Testis (tissue), 2 donors: ENCODE measurements at regions not wholly inside any gene's neighbourhood (a gene's known extent, or its start where the extent isn't known, plus 50 kb on each side); places are given as distances from the start of the nearest gene placed in this dataset.

Experiments used
- DNase-seq: peaks from one replicate; pipeline ENCODE4 v3.0.0-alpha.2; 2019
- H3K27ac ChIP-seq, 2 donors: fragments of 200-600 bp; sonication (generic); one replicate each; pipeline ENCODE4 v1.5.1; 2019
- H3K27me3 ChIP-seq: fragments of 200-600 bp; sonication (generic); one replicate; pipeline ENCODE4 v1.5.1; 2019
- H3K36me3 ChIP-seq: fragments of 200-600 bp; sonication (generic); one replicate; pipeline ENCODE4 v1.5.1; 2017; ENCODE audit warnings: low read depth; ENCODE audit errors: missing control alignments
- H3K4me1 ChIP-seq: fragments of 200-600 bp; sonication (generic); one replicate; pipeline ENCODE4 v1.5.1; 2019
- H3K4me3 ChIP-seq, 2 donors: fragments of 200-600 bp; sonication (generic); one replicate each; pipeline ENCODE4 v1.5.1; 2017 to 2019
- H3K9me3 ChIP-seq: fragments of 200-600 bp; sonication (generic); one replicate; pipeline ENCODE4 v1.5.1; 2017
- CTCF ChIP-seq, 3 experiments: fragments of 450-650 bp in 2 of 3; fragments of 200-600 bp in 1 of 3; sonication (generic) in 1 of 3; IDR thresholded peaks; one replicate each; pipeline ENCODE4 v1.5.1; 2016 to 2019; ENCODE audit warnings: antibody characterized with exemption in 3 of 3, mild to moderate bottlenecking in 2 of 3, moderate library complexity in 1 of 3
- POLR2A ChIP-seq: fragments of 450-650 bp; IDR thresholded peaks from one replicate; pipeline ENCODE4 v1.6.1; 2017; ENCODE audit warnings: antibody characterized with exemption, mild to moderate bottlenecking, moderate library complexity
- WGBS, 2 donors: methylation state at CpG; one replicate each; pipeline ENCODE4 v1.1.5; 2018; 5-methylcytosine and 5-hydroxymethylcytosine counted together
- intact Hi-C: fragments of 100-400 bp; cut with DNase I; formaldehyde crosslinking; loops from one replicate; pipeline ENCODE4 v1.15.1; 2023; ENCODE audit warnings: low total_unique reads

- Histone ChIP-seq H3K27ac (no peak overlapping the region), H3K36me3 (no peaks in the 10 kb centered on the region), H3K4me3 (no peak overlapping the region), H3K27me3 (no peaks in the 10 kb centered on the region), H3K9me3 (no peaks in the 10 kb centered on the region), H3K4me1 (no peaks in the 10 kb centered on the region)
- no peak for TF ChIP-seq CTCF (IDR thresholded peaks at IDR 0.05)
- no peak for TF ChIP-seq POLR2A
- no peak for DNase-seq
- intact Hi-C loops = no loop called here
Observed at GRCh38 chr10:65491799-65492198, 1434.0 kb upstream of the LRRTM3 start.

- H3K4me1 ChIP-seq = no peaks in the 10 kb centered on the region
- no peak for DNase-seq
- intact Hi-C loops = no loop called here
- H3K4me3 ChIP-seq = no peak overlapping the region
- H3K27me3 ChIP-seq = no peaks in the 10 kb centered on the region
- no peak for TF ChIP-seq POLR2A
- TF ChIP-seq CTCF (IDR thresholded peaks at IDR 0.05) = no peak
- no peaks in the 10 kb centered on the region for H3K9me3 ChIP-seq
- WGBS, 2 donors = 46 to 49% methylated on average over 5 of the region's 5 CpGs
- no peaks in the 10 kb centered on the region for H3K36me3 ChIP-seq
- no peak overlapping the region for H3K27ac ChIP-seq
Observed at GRCh38 chr10:65496541-65496940, 1429.3 kb upstream of the LRRTM3 start.

GRCh38 chr10:65497837-65498236 lies 1428.0 kb upstream of the LRRTM3 start:
- no peak for DNase-seq

GRCh38 chr10:65500716-65501115 lies 1425.1 kb upstream of the LRRTM3 start:
- H3K27me3 ChIP-seq = no peaks in the 10 kb centered on the region
- TF ChIP-seq POLR2A (no peak), CTCF (IDR thresholded peaks at IDR 0.05) (no peak)
- intact Hi-C loops = no loop called here
- no peaks in the 10 kb centered on the region for H3K4me1 ChIP-seq
- no peak overlapping the region for H3K27ac ChIP-seq
- no peaks in the 10 kb centered on the region for H3K9me3 ChIP-seq
- WGBS, 2 donors = 70 to 86% methylated on average over 1 of the region's 1 CpG
- H3K4me3 ChIP-seq = no peak overlapping the region
- DNase-seq = no peak
- no peaks in the 10 kb centered on the region for H3K36me3 ChIP-seq

More at GRCh38 chr10:65497837-65498236, 1428.0 kb upstream of the LRRTM3 start:
- H3K4me3 ChIP-seq = no peak overlapping the region
- no peaks in the 10 kb centered on the region for H3K27me3 ChIP-seq
- H3K9me3 ChIP-seq = no peaks in the 10 kb centered on the region
- no peaks in the 10 kb centered on the region for H3K4me1 ChIP-seq
- H3K27ac ChIP-seq = no peak overlapping the region
- H3K36me3 ChIP-seq = no peaks in the 10 kb centered on the region
- intact Hi-C loops = no loop called here
- TF ChIP-seq CTCF (IDR thresholded peaks at IDR 0.05) (no peak), POLR2A (no peak)

GRCh38 chr10:65501259-65501658 lies 1424.6 kb upstream of the LRRTM3 start:
- no peak for TF ChIP-seq POLR2A
- no peak for TF ChIP-seq CTCF (IDR thresholded peaks at IDR 0.05)
- intact Hi-C loops = no loop called here
- no peak overlapping the region for H3K27ac ChIP-seq
- no peaks in the 10 kb centered on the region for H3K36me3 ChIP-seq
- no peaks in the 10 kb centered on the region for H3K4me1 ChIP-seq
- no peaks in the 10 kb centered on the region for H3K27me3 ChIP-seq
- no peak for DNase-seq
- no peak overlapping the region for H3K4me3 ChIP-seq
- no peaks in the 10 kb centered on the region for H3K9me3 ChIP-seq
- WGBS, 2 donors = 88 to 90% methylated on average over 3 of the region's 3 CpGs
